CD4-positive, alpha-beta T cell treated with Interleukin-4 for 4 hours (primary cell): ENCODE measurements at regions not wholly inside any gene's neighbourhood (a gene's known extent, or its start where the extent isn't known, plus 50 kb on each side); places are given as distances from the start of the nearest gene placed in this dataset.
"Not testable (repeated sequence)": the region's sequence is repeated elsewhere in the genome, so short reads cannot be mapped to it uniquely, and the experiment has no call there.

Source experiments
- DNase-seq: peaks from one replicate; pipeline ENCODE4 v3.0.0-alpha.2; 2020

- DNase-seq: no peak
Observed at GRCh38 chr19:27971071-27971470, 1241.9 kb downstream of the UQCRFS1 start.

GRCh38 chr19:27966390-27966816 is 1246.5 kb downstream of the UQCRFS1 start:
- no peak for DNase-seq

- DNase-seq: no peak
Observed at GRCh38 chr19:27964185-27964584, 1248.8 kb downstream of the UQCRFS1 start.

- DNase-seq: no peak
Observed at GRCh38 chr19:27962264-27962663, 1250.7 kb downstream of the UQCRFS1 start.

GRCh38 chr19:27955485-27956480 is 1257.2 kb downstream of the UQCRFS1 start:
- no peak for DNase-seq

GRCh38 chr19:27942607-27943006 is 1270.3 kb downstream of the UQCRFS1 start:
- DNase-seq: not testable (repeated sequence)

GRCh38 chr19:27936139-27936538 is 1276.8 kb downstream of the UQCRFS1 start:
- DNase-seq: no peak

- DNase-seq: no peak
Observed at GRCh38 chr19:27935669-27936068, 1277.3 kb downstream of the UQCRFS1 start.

GRCh38 chr19:27929399-27929798 is 1283.6 kb downstream of the UQCRFS1 start:
- no peak for DNase-seq

- DNase-seq: no peak
Observed at GRCh38 chr19:27925202-27925601, 1287.7 kb downstream of the UQCRFS1 start.

GRCh38 chr19:27922970-27923369 is 1290.0 kb downstream of the UQCRFS1 start:
- no peak for DNase-seq

GRCh38 chr19:27920774-27921173 is 1292.2 kb downstream of the UQCRFS1 start:
- no peak for DNase-seq

GRCh38 chr19:27918818-27919217 is 1294.1 kb downstream of the UQCRFS1 start:
- DNase-seq: no peak

- DNase-seq: no peak
Observed at GRCh38 chr19:27911122-27911898, 1301.6 kb downstream of the UQCRFS1 start.

GRCh38 chr19:27909861-27910260 is 1303.1 kb downstream of the UQCRFS1 start:
- no peak for DNase-seq

GRCh38 chr19:27909185-27909840 is 1303.6 kb downstream of the UQCRFS1 start:
- no peak for DNase-seq

- no peak for DNase-seq
Observed at GRCh38 chr19:27906081-27906480, 1306.9 kb downstream of the UQCRFS1 start.

- no peak for DNase-seq
Observed at GRCh38 chr19:27905074-27905473, 1307.9 kb downstream of the UQCRFS1 start.

- no peak for DNase-seq
Observed at GRCh38 chr19:27901078-27901477, 1311.9 kb downstream of the UQCRFS1 start.

- no peak for DNase-seq
Observed at GRCh38 chr19:27896091-27896490, 1316.9 kb downstream of the UQCRFS1 start.

GRCh38 chr19:27894906-27895754 is 1317.8 kb downstream of the UQCRFS1 start:
- no peak for DNase-seq

- no peak for DNase-seq
Observed at GRCh38 chr19:27892500-27892899, 1320.5 kb downstream of the UQCRFS1 start.
